ENCODE measurements at regions not wholly inside any gene's neighbourhood (a gene's known extent, or its start where the extent isn't known, plus 50 kb on each side); places are given as distances from the start of the nearest gene placed in this dataset.

GRCh38 chr11:70865356-70865755, 387.0 kb downstream of the SHANK2 start (continued):
- TF ChIP-seq NANOG (IDR thresholded peaks at IDR 0.05; ENCODE audit: borderline replicate concordance) (no peak), ZNF114 (CRISPR knock-in tag; IDR thresholded peaks at IDR 0.05) (no peak), EZH2phosphoT487 (IDR thresholded peaks at IDR 0.05; ENCODE audit: unreplicated experiment) (no peak), JUNB (IDR thresholded peaks at IDR 0.05; ENCODE audit: unreplicated experiment) (no peak), CTCF (conservative IDR thresholded peaks at IDR 0.05; ENCODE audit: low read depth in 2 of 2) (no peak)
- TF ChIP-seq, protein P1, sequence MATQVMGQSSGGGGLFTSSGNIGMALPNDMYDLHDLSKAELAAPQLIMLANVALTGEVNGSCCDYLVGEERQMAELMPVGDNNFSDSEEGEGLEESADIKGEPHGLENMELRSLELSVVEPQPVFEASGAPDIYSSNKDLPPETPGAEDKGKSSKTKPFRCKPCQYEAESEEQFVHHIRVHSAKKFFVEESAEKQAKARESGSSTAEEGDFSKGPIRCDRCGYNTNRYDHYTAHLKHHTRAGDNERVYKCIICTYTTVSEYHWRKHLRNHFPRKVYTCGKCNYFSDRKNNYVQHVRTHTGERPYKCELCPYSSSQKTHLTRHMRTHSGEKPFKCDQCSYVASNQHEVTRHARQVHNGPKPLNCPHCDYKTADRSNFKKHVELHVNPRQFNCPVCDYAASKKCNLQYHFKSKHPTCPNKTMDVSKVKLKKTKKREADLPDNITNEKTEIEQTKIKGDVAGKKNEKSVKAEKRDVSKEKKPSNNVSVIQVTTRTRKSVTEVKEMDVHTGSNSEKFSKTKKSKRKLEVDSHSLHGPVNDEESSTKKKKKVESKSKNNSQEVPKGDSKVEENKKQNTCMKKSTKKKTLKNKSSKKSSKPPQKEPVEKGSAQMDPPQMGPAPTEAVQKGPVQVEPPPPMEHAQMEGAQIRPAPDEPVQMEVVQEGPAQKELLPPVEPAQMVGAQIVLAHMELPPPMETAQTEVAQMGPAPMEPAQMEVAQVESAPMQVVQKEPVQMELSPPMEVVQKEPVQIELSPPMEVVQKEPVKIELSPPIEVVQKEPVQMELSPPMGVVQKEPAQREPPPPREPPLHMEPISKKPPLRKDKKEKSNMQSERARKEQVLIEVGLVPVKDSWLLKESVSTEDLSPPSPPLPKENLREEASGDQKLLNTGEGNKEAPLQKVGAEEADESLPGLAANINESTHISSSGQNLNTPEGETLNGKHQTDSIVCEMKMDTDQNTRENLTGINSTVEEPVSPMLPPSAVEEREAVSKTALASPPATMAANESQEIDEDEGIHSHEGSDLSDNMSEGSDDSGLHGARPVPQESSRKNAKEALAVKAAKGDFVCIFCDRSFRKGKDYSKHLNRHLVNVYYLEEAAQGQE (IDR thresholded peaks at IDR 0.05; ENCODE audit: unreplicated experiment), result no peak

DNA sequence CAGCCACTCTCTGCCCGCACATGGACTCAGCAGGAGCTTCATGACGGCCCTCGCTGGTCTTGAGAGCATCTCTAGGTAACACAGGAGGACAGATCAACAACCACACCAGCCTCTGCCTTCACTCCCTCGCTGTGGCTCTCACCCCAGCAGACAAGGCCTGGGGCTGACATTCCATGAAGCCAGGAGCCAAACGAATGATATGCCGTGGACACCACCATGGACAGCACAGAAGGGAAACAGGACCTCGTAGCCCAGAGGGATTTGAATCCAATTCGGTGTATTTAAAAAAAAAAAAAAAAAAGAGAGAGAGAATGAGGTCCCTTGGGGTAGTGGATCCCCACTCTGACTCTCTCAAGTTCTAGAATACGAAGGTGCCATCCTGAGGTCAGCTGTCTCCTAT, 385.5 kb downstream of the SHANK2 start:
- H4K20me1 ChIP-seq (replicated peaks; ENCODE audit: insufficient read depth), result peaks cover 14% of the 10 kb centered on the region
- ATAC-seq (no peak), DNase-seq (ENCODE audit: low spot score) (no peak)
- H3K9me2 ChIP-seq (ENCODE audit: insufficient read depth), result no peaks in the 10 kb centered on the region
- no peaks in the 10 kb centered on the region for H3K79me2 ChIP-seq (replicated peaks; ENCODE audit: insufficient read depth)
- no peaks in the 10 kb centered on the region for H3K36me3 ChIP-seq (ENCODE audit: insufficient read depth)
- no peaks in the 10 kb centered on the region for H3K4me1 ChIP-seq (ENCODE audit: insufficient read depth)
- H2AFZ ChIP-seq, result no peak overlapping the region
- H3K9me3 Mint-ChIP-seq, result no peaks in the 10 kb centered on the region
- no peaks in the 10 kb centered on the region for H3F3A ChIP-seq (replicated peaks; ENCODE audit: low read depth)
- H3K27me3 Mint-ChIP-seq (ENCODE audit: insufficient read depth, low read depth, poor library complexity), result peaks cover 16% of the 10 kb centered on the region
- no peaks in the 10 kb centered on the region; the same call in 2 of the 3 replicates for H3K36me3 Mint-ChIP-seq (ENCODE audit: low read depth)
- no peak overlapping the region for H3K27ac Mint-ChIP-seq
- H3K4me1 Mint-ChIP-seq, result peaks cover 25% of the 10 kb centered on the region
- H3K27me3 ChIP-seq (ENCODE audit: insufficient read depth), result no peaks in the 10 kb centered on the region
- no peak overlapping the region for H3K4me2 ChIP-seq
- no peak overlapping the region for H3K27ac ChIP-seq (ENCODE audit: low read depth)
- TF ChIP-seq JUNB (IDR thresholded peaks at IDR 0.05; ENCODE audit: unreplicated experiment), result no peak
- TF ChIP-seq, protein P1 (IDR thresholded peaks at IDR 0.05; ENCODE audit: unreplicated experiment), result peak; percentile 15
- H3K4me3 Mint-ChIP-seq, result no peak overlapping the region
- no peak overlapping the region for H3K4me3 ChIP-seq

Data from GM23338 (cell line).